ENCODE measurements at regions not wholly inside any gene's neighbourhood (a gene's known extent, or its start where the extent isn't known, plus 50 kb on each side); places are given as distances from the start of the nearest gene placed in this dataset.

DNA sequence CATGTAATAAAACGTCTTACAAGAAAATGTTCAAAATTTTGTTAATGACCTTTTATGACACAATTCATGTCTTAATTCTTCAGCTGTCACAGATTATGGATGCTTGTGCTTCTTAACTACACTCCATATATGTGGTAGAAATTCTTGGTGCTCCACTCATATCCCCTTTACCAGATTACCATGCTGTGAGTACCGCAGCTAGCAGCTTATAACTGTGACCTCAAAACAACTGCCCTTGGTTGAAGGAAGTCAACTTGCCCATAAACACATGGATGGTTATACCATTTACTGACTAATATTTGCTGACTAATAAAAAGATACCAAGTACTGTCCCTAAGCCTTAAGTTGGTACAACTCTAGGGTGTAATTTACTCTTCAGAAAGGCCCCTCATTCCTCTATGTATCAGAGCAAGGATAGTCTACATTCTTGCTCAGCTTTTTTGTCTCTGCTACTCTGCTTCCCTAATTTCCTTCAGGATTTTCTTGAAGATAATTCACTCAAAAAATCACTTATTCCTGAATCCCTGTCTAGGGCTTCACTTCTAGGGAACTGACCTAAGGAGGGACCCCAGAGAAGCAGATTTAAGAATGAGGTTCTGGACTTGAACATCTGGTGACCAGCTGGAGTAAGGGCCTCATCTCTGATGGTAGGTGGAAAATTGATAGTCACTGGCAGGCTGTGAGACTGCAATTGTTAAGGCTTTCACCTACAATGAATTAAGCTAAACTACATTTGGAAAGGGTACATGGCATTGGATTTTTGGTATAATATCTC lies 152.3 kb downstream of the SLC6A15 start:
- TF ChIP-seq POLR2A (IDR thresholded peaks at IDR 0.05) = no peak
- TF ChIP-seq, protein P1, sequence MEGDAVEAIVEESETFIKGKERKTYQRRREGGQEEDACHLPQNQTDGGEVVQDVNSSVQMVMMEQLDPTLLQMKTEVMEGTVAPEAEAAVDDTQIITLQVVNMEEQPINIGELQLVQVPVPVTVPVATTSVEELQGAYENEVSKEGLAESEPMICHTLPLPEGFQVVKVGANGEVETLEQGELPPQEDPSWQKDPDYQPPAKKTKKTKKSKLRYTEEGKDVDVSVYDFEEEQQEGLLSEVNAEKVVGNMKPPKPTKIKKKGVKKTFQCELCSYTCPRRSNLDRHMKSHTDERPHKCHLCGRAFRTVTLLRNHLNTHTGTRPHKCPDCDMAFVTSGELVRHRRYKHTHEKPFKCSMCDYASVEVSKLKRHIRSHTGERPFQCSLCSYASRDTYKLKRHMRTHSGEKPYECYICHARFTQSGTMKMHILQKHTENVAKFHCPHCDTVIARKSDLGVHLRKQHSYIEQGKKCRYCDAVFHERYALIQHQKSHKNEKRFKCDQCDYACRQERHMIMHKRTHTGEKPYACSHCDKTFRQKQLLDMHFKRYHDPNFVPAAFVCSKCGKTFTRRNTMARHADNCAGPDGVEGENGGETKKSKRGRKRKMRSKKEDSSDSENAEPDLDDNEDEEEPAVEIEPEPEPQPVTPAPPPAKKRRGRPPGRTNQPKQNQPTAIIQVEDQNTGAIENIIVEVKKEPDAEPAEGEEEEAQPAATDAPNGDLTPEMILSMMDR (IDR thresholded peaks at IDR 0.05) = no peak
- no peak for TF ChIP-seq POLR2AphosphoS5 (IDR thresholded peaks at IDR 0.05)
- no peak for TF ChIP-seq EP300 (IDR thresholded peaks at IDR 0.05)

Measured in sigmoid colon (tissue), 4 donors.